Tibial nerve (tissue), 4 donors: ENCODE measurements at regions not wholly inside any gene's neighbourhood (a gene's known extent, or its start where the extent isn't known, plus 50 kb on each side); places are given as distances from the start of the nearest gene placed in this dataset.

Source experiments
- DNase-seq, 2 donors: peaks; one replicate each; pipeline ENCODE4 v3.0.0-alpha.2; 2019; ENCODE audit warnings: low spot score in 2 of 2
- H3K27ac ChIP-seq, 4 donors: fragments of 200-600 bp; sonication (generic) in 3 of 4; one replicate each; pipeline ENCODE4 v1.5.1; 2017 to 2019; ENCODE audit warnings: mild to moderate bottlenecking in 1 of 4
- H3K27me3 ChIP-seq, 2 donors: fragments of 200-600 bp; sonication (generic) in 1 of 2; one replicate each; pipeline versions ENCODE4 v1.5.1 to v1.6.0; 2017 to 2019
- H3K36me3 ChIP-seq, 3 donors: fragments of 200-600 bp; sonication (generic); one replicate each; pipeline ENCODE4 v1.5.1; 2018 to 2019
- H3K4me1 ChIP-seq, 4 donors: fragments of 200-600 bp; sonication (generic) in 3 of 4; one replicate each; pipeline ENCODE4 v1.5.1; 2017 to 2019
- H3K4me3 ChIP-seq, 4 donors: fragments of 200-600 bp; sonication (generic) in 3 of 4; one replicate each; pipeline ENCODE4 v1.5.1; 2017 to 2019; ENCODE audit warnings: mild to moderate bottlenecking in 1 of 4, moderate library complexity in 1 of 4
- H3K9me3 ChIP-seq, 4 donors: fragments of 200-600 bp; sonication (generic) in 3 of 4; one replicate each; pipeline ENCODE4 v1.5.1; 2017 to 2019
- EP300 ChIP-seq, 2 donors: sonication (generic); formaldehyde crosslinking; IDR thresholded peaks; one replicate each; pipeline ENCODE4 v1.6.1; 2017; ENCODE audit warnings: antibody characterized with exemption in 2 of 2, mild to moderate bottlenecking in 1 of 2
- POLR2A ChIP-seq, 2 donors: fragments of 450-650 bp; IDR thresholded peaks; one replicate each; pipeline ENCODE4 v1.6.1; 2017; ENCODE audit warnings: antibody characterized with exemption in 2 of 2, mild to moderate bottlenecking in 2 of 2, moderate library complexity in 2 of 2
- WGBS, 2 donors: methylation state at CpG; one replicate each; pipeline ENCODE4 v1.1.5; 2018; 5-methylcytosine and 5-hydroxymethylcytosine counted together
- TF ChIP-seq, protein P1 (sequence below), 5 experiments: fragments of 200-600 bp in 3 of 5; fragments of 450-650 bp in 2 of 5; sonication (generic) in 3 of 5; IDR thresholded peaks; one replicate each; pipeline ENCODE4 v1.5.1; 2016 to 2019; ENCODE audit warnings: antibody characterized with exemption in 5 of 5, mild to moderate bottlenecking in 3 of 5, moderate library complexity in 2 of 5

DNA sequence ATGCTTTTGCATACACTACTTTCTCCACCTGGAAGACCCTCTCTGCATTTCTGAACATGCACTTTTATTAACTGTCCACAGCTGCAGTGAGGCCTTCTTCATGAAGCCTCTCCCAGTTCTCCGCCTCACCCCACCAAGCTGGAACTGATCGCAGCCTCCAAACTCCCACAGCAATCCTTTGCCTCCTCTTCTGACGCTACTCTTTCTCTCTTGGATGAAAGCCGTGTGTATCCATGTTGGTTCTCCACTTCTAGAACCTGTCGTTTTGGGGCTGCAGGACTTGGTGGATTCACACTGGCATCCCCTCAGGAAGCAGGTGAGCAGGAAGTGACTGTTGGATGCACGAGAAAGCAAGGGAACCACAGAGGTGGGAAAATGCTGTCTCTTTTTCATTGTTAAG, 288.6 kb downstream of the MYCN start:
- Histone ChIP-seq H3K4me1 (no peaks in the 10 kb centered on the region), H3K9me3 (no peaks in the 10 kb centered on the region), H3K27me3 (no peaks in the 10 kb centered on the region), H3K4me3 (no peak overlapping the region), H3K27ac (no peak overlapping the region), H3K36me3 (no peaks in the 10 kb centered on the region)
- no peak for DNase-seq
- no peak for TF ChIP-seq EP300 (IDR thresholded peaks at IDR 0.05)
- no peak for TF ChIP-seq POLR2A (IDR thresholded peaks at IDR 0.05)
- TF ChIP-seq, protein P1, sequence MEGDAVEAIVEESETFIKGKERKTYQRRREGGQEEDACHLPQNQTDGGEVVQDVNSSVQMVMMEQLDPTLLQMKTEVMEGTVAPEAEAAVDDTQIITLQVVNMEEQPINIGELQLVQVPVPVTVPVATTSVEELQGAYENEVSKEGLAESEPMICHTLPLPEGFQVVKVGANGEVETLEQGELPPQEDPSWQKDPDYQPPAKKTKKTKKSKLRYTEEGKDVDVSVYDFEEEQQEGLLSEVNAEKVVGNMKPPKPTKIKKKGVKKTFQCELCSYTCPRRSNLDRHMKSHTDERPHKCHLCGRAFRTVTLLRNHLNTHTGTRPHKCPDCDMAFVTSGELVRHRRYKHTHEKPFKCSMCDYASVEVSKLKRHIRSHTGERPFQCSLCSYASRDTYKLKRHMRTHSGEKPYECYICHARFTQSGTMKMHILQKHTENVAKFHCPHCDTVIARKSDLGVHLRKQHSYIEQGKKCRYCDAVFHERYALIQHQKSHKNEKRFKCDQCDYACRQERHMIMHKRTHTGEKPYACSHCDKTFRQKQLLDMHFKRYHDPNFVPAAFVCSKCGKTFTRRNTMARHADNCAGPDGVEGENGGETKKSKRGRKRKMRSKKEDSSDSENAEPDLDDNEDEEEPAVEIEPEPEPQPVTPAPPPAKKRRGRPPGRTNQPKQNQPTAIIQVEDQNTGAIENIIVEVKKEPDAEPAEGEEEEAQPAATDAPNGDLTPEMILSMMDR (IDR thresholded peaks at IDR 0.05): no peak
- 74 to 81% methylated on average over 6 of the region's 6 CpGs for WGBS, 2 donors

DNA sequence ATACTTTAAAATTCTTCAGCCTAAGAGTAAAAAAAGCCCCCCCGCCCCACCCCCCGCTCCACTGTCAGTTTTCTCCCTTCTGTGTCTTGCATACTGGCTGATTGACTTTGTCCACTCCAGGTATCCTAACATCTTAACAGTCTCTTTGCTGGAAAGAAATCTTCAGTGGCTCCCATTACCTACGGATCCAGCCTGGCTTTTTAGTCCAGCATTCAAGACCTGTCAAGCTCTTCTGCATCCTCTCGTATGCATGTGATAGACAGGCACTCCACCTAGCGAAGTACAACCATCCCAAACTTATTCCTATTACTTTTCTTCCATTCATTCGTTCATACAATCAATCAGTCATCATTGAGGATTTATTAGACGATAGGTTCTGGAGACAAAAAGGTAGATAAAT, 288.1 kb downstream of the MYCN start:
- Histone ChIP-seq H3K27me3 (no peaks in the 10 kb centered on the region), H3K27ac (no peak overlapping the region), H3K4me1 (no peaks in the 10 kb centered on the region), H3K4me3 (no peak overlapping the region), H3K9me3 (no peaks in the 10 kb centered on the region), H3K36me3 (no peaks in the 10 kb centered on the region)
- DNase-seq: no peak
- TF ChIP-seq EP300 (IDR thresholded peaks at IDR 0.05) (no peak), POLR2A (IDR thresholded peaks at IDR 0.05) (no peak)
- 84 to 87% methylated on average over 7 of the region's 7 CpGs for WGBS, 2 donors

DNA sequence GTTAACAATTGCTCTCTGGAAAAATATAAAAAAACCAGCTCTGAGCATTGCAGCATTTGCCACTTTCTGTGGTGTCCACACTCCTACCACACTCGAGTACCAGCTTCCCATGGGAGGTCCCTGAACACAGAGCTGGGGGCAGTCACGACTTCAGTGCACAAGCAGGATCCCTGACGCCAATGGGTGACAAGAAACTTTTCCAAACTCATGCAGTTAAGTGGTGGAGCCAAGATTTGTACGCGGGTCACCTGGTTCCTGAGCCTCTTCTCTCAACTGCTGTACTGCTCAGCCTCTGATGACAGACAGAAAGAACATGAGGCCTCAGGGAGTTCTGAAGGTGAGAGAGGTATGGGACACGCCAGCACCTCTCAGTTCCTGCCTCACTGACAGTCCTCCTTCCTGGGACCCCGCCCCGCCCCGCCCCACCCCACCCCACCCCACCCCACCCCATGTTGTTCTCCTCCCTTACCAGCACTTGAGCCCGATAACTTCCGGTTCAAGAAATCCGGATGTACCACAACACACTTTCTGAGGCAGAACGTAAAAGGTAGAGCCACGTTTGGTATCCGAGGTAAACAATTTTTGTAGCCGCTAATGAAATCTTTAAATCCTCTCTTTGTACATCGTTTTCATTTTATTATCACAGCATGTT, 287.6 kb downstream of the MYCN start:
- TF ChIP-seq EP300 (IDR thresholded peaks at IDR 0.05): no peak
- TF ChIP-seq, protein P1 (IDR thresholded peaks at IDR 0.05): no peak
- H3K27me3 ChIP-seq: no peaks in the 10 kb centered on the region
- H3K4me1 ChIP-seq: no peaks in the 10 kb centered on the region
- no peak overlapping the region for H3K27ac ChIP-seq
- WGBS, 2 donors: 79 to 83% methylated on average over 17 of the region's 17 CpGs
- H3K36me3 ChIP-seq: no peaks in the 10 kb centered on the region
- DNase-seq: no peak
- H3K9me3 ChIP-seq: no peaks in the 10 kb centered on the region
- no peak overlapping the region for H3K4me3 ChIP-seq

DNA sequence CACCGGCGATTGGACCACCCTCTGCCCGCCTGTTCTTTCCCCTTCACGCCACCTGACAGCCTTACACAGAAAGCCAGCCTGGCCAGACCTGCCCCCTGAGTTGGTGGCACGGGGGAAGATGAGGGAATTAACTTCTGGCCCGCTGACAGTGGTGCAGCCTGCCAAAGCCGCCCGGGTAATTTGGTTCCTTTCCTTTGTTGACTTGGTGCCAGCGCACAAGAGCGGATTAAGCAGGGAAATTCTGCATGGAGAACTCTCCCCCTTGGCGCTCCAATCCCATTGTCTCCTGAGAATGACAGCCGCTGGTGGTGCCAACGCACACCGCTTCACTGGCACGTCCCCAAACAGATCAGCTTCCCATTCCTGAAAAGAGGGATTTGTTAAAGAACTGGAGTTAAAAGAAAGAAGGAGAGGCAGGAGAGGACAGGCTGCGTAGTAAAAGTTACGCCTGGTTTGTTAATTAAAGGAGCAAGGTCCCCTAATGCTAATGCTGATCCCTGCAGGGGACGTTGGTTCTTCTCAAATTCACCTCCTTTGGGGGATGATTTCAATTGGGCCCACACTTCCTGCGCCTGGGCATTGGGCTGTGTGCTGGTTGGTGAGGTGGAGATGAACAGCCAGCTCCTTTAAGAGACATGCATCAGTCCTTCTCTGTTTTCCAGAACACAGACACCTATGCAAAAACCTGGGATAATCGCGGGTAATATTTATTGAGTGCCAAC, 286.8 kb downstream of the MYCN start:
- H3K36me3 ChIP-seq: no peaks in the 10 kb centered on the region
- no peaks in the 10 kb centered on the region for H3K4me1 ChIP-seq
- H3K27ac ChIP-seq: no peak overlapping the region
- no peaks in the 10 kb centered on the region for H3K9me3 ChIP-seq
- H3K27me3 ChIP-seq: no peaks in the 10 kb centered on the region
- DNase-seq: no peak
- H3K4me3 ChIP-seq: no peak overlapping the region
- TF ChIP-seq, protein P1 (IDR thresholded peaks at IDR 0.05): no peak
- TF ChIP-seq POLR2A (IDR thresholded peaks at IDR 0.05) (no peak), EP300 (IDR thresholded peaks at IDR 0.05) (no peak)
- 60 to 61% methylated on average over 21 of the region's 21 CpGs for WGBS, 2 donors

DNA sequence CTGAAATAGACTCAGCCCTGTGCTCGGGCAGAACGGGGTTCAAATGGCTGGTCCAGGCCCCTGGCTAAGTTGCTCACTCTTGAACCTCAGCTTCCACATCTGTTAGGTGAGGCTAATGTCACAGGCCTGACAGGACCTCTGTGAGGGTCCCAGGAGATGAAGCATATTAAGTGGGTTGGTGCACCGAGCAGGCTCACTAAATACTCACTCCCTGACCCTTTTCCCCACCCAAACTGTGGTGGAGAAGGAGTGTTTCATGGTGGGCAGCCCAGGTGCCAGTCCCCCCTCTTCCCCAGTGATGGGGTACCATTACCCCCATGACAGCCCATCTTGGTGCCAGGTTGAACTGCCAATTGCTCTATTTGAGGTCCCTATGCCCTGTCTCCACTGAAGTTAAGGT, 286.0 kb downstream of the MYCN start:
- Histone ChIP-seq H3K4me1 (no peaks in the 10 kb centered on the region), H3K27me3 (no peaks in the 10 kb centered on the region), H3K36me3 (no peaks in the 10 kb centered on the region), H3K9me3 (no peaks in the 10 kb centered on the region), H3K27ac (no peak overlapping the region), H3K4me3 (no peak overlapping the region)
- 79 to 81% methylated on average over 3 of the region's 3 CpGs for WGBS, 2 donors
- TF ChIP-seq, protein P1 (IDR thresholded peaks at IDR 0.05): no peak
- TF ChIP-seq POLR2A (IDR thresholded peaks at IDR 0.05) (no peak), EP300 (IDR thresholded peaks at IDR 0.05) (no peak)
- DNase-seq: no peak
